ENCODE measurements at regions not wholly inside any gene's neighbourhood (a gene's known extent, or its start where the extent isn't known, plus 50 kb on each side); places are given as distances from the start of the nearest gene placed in this dataset.
"Not testable (repeated sequence)": the region's sequence is repeated elsewhere in the genome, so short reads cannot be mapped to it uniquely, and the experiment has no call there.

- DNase-seq (ENCODE audit: low read depth) = no peak
Measured at GRCh38 chr4:124426279-124426678, 286.3 kb downstream of the ANKRD50 start.

DNA sequence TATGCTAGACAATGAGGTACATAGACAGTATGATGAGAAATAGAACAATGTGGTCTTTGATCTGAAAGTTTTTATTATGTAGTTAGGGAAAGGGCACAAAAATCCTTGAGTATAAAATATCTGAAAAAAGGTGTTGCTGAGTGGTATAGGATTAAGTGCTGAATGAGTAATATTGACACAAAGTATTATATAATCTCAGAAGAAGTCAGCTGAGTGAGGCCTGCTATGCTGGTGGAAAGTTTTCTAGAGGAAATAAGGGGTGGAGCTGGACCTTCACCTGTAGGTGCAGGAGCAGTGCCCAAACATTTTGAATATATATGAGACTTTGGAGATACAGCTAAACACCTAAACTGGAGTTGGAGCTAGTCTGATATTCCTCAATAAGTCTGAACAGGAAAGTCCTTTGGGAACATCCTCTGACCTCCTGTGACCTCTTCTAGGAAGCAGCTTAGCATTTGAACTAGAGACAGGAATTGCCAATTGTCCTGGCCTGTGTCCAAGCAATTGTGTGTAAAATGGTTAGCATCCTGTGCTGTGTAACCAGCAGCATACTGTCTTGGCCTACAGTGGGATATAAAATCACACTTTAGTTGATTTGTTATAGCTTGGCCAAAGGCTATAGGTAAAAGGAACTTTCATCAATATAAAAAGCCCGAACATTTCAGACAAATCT lies 285.3 kb downstream of the ANKRD50 start:
- no peak for DNase-seq (ENCODE audit: low read depth)

DNA sequence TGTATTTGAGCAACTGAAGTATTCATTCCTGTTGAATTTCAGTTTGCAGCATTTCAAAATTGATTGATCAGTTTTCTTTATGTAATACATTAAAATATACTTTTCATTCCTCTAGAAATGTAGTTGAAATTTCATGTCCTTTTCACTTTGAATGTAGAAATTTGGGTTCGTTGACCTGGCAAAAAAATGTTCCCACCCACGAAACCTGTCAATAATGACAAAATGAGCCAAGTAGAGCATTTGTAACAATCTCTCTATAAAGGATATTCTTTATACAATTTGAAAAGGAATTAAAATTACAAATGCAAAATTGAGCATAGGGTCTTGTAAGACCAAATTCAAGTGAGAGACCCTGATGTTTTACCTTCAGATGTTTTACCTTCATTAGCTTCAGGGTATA lies 283.9 kb downstream of the ANKRD50 start:
- DNase-seq (ENCODE audit: low read depth) = no peak

- DNase-seq (ENCODE audit: low read depth) = no peak
Measured at GRCh38 chr4:124429746-124430250, 282.7 kb downstream of the ANKRD50 start.

GRCh38 chr4:124431653-124432192 lies 280.8 kb downstream of the ANKRD50 start:
- no peak for DNase-seq (ENCODE audit: low read depth)

- DNase-seq (ENCODE audit: low read depth) = no peak
Measured at GRCh38 chr4:124432500-124432899, 280.0 kb downstream of the ANKRD50 start.

- no peak for DNase-seq (ENCODE audit: low read depth)
Measured at GRCh38 chr4:124433044-124433443, 279.5 kb downstream of the ANKRD50 start.

GRCh38 chr4:124433500-124433899 lies 279.0 kb downstream of the ANKRD50 start:
- no peak for DNase-seq (ENCODE audit: low read depth)

GRCh38 chr4:124435274-124435950 lies 277.1 kb downstream of the ANKRD50 start:
- no peak for DNase-seq (ENCODE audit: low read depth)

GRCh38 chr4:124437853-124438495 lies 274.6 kb downstream of the ANKRD50 start:
- no peak for DNase-seq (ENCODE audit: low read depth)

DNA sequence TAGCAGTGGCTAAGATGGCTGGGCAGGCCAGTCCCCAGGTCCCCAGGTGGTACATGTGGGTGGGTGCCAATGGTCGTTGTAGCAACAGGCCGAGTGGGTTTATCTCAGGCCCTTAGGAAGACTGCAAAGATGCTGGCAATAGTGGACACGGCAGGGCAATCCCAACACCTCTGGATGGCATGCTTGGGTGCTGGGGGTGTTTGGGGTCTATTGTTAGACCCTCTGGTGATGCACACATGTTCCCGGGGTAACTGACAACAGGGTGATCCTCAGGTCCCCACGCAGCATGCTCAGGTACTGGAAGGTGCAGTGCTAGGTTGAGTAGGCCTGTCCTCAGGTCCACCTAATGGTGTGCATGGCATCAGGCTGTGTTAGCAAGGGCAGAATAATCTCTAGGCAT lies 267.5 kb downstream of the ANKRD50 start:
- DNase-seq (ENCODE audit: low read depth) = no peak

DNA sequence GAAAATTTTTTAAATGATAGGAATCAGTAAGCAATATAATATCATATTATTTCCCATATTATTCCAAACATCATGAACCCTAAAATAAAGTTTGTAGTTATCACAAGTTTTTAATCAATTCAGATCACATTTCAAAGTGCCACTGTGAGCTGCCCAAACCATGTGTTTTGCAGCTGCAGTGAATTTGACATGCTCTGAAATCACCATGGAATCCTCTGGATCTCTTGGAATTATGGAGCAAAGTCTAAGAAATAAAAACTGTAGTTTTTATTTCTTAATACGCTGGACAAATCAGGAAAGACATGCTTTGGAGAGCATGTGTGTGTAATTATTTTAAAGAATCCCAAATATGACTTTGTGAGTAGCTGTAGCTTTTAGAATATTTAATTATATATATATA lies 262.7 kb downstream of the ANKRD50 start:
- no peak for DNase-seq (ENCODE audit: low read depth)

DNA sequence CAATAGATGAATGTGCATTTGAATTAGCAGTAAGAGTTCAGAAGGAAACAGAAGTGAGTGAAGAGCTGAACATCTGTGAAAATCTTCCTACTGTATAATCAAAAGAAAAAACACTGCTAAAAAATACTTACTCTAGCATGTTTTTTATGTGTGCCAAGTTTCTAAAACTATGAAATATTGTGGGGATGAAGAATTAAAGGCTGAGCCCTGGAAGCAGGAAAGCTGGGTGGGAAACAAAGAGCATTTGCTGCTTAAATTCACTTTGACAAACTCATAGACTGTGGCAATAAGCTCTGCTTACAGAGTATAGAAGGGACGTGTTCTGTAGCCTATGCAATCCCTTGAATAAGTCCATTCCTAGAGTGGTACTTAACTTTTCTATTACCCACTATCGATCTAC lies 261.7 kb downstream of the ANKRD50 start:
- DNase-seq (ENCODE audit: low read depth) = no peak

DNA sequence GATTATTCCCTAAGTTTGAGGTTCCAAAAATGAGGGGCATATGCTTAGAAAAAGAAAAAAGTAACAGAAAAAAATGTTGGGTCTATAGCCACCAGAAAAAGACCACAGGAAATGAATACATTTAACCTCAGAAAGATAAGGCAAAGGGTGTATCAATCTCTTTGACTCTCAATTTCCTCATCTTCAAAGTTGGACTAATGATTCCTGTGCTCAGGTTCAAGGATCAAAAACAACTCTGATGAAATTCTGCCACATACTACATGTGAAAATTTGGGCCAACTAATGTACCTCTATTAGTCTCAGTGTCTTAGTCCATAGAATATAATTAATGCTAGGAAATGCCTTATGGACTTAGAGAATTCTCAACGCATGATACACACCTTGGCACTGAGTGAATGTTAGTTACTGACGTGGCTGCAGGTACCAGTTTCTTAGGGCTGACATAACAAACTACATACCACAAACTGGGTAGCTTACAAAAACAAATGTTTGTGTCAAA lies 257.7 kb downstream of the ANKRD50 start:
- no peak for DNase-seq (ENCODE audit: low read depth)

DNA sequence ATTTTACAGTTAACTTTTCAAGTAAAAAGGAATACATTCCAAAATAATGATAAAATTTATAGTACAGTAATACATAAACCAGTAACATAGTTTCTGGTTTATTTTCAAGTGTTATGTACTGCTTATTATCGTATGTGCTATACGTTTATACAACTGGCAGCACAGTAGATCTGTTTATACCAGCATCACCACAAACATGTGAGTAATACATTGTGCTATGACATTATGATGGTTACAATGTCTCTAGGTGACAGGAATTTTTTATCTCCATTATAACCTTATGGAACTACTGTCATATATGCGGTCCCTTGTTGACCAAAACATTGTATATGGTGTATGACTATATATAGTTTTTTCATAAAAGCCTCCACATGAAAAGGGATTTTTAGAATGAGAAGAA lies 256.9 kb downstream of the ANKRD50 start:
- no peak for DNase-seq (ENCODE audit: low read depth)

GRCh38 chr4:124459196-124459940 lies 253.2 kb downstream of the ANKRD50 start:
- no peak for DNase-seq (ENCODE audit: low read depth)

DNA sequence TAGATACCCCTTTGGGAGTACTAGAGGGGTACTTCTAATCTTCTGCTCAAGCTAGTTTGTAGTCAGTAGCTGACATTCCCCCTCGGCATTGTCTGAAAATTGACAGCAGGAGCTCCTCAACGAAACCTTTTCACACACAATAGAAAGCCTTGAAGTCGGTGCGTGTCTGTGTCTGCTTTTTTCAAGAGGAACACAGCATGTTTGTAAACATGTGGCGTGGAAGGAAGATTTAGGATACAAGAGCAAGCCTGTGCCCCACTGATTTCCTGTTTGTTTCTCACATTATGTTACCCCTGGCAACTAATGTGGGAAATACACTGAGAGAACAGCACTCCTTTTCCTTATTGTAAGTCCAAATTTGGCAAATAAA lies 252.6 kb downstream of the ANKRD50 start:
- no peak for DNase-seq (ENCODE audit: low read depth)

- not testable (repeated sequence) for DNase-seq (ENCODE audit: low read depth)
Measured at GRCh38 chr4:124461592-124461991, 250.9 kb downstream of the ANKRD50 start.

GRCh38 chr4:124462954-124463828 lies 249.3 kb downstream of the ANKRD50 start:
- no peak for DNase-seq (ENCODE audit: low read depth)

GRCh38 chr4:124464836-124465235 lies 247.7 kb downstream of the ANKRD50 start:
- DNase-seq (ENCODE audit: low read depth) = no peak

GRCh38 chr4:124468360-124468759 lies 244.2 kb downstream of the ANKRD50 start:
- no peak for DNase-seq (ENCODE audit: low read depth)

Measured in forelimb muscle (tissue), 1 donor.